ENCODE measurements at regions not wholly inside any gene's neighbourhood (a gene's known extent, or its start where the extent isn't known, plus 50 kb on each side); places are given as distances from the start of the nearest gene placed in this dataset.
"Not testable (repeated sequence)": the region's sequence is repeated elsewhere in the genome, so short reads cannot be mapped to it uniquely, and the experiment has no call there.

- in situ Hi-C loops (cut with MboI; ENCODE audit: low sequenced_read_pairs in 4 of 4) (no loop called here), intact Hi-C loops (cut with DNase I; ENCODE audit: low total_unique reads) (no loop called here)
- TF ChIP-seq POLR2A (IDR thresholded peaks at IDR 0.05), result no peak
- TF ChIP-seq, protein P1, sequence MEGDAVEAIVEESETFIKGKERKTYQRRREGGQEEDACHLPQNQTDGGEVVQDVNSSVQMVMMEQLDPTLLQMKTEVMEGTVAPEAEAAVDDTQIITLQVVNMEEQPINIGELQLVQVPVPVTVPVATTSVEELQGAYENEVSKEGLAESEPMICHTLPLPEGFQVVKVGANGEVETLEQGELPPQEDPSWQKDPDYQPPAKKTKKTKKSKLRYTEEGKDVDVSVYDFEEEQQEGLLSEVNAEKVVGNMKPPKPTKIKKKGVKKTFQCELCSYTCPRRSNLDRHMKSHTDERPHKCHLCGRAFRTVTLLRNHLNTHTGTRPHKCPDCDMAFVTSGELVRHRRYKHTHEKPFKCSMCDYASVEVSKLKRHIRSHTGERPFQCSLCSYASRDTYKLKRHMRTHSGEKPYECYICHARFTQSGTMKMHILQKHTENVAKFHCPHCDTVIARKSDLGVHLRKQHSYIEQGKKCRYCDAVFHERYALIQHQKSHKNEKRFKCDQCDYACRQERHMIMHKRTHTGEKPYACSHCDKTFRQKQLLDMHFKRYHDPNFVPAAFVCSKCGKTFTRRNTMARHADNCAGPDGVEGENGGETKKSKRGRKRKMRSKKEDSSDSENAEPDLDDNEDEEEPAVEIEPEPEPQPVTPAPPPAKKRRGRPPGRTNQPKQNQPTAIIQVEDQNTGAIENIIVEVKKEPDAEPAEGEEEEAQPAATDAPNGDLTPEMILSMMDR (IDR thresholded peaks at IDR 0.05 in 4 of 5, conservative IDR thresholded peaks at IDR 0.05 in 1 of 5), result no peak
- Histone ChIP-seq H3K36me3 (no peaks in the 10 kb centered on the region), H3K27ac (no peak overlapping the region), H3K4me1 (no peaks in the 10 kb centered on the region), H3K27me3 (no peaks in the 10 kb centered on the region), H3K9me3 (no peaks in the 10 kb centered on the region), H3K4me3 (no peak overlapping the region)
- ATAC-seq, result no peak
- DNase-seq, result no peak
These were observed 576.0 kb downstream of the KCNJ18 start for GRCh38 chr17:22268214-22268911.

GRCh38 chr17:22268912-22269220 is 576.5 kb downstream of the KCNJ18 start:
- Histone ChIP-seq H3K36me3 (no peaks in the 10 kb centered on the region), H3K27ac (no peak overlapping the region), H3K4me3 (no peak overlapping the region), H3K9me3 (no peaks in the 10 kb centered on the region), H3K4me1 (no peaks in the 10 kb centered on the region), H3K27me3 (no peaks in the 10 kb centered on the region)
- TF ChIP-seq, protein P1 (IDR thresholded peaks at IDR 0.05 in 4 of 5, conservative IDR thresholded peaks at IDR 0.05 in 1 of 5), result no peak
- no peak for TF ChIP-seq POLR2A (IDR thresholded peaks at IDR 0.05)
- in situ Hi-C loops (cut with MboI; ENCODE audit: low sequenced_read_pairs in 4 of 4), result no loop called here
- intact Hi-C loops (cut with DNase I; ENCODE audit: low total_unique reads), result no loop called here
- no peak for ATAC-seq
- no peak for DNase-seq

GRCh38 chr17:22270381-22270780 is 578.1 kb downstream of the KCNJ18 start:
- Histone ChIP-seq H3K9me3 (no peaks in the 10 kb centered on the region), H3K4me1 (no peaks in the 10 kb centered on the region), H3K27me3 (no peaks in the 10 kb centered on the region), H3K36me3 (no peaks in the 10 kb centered on the region), H3K4me3 (no peak overlapping the region), H3K27ac (no peak overlapping the region)
- DNase-seq (no peak), ATAC-seq (no peak)
- in situ Hi-C loops (cut with MboI; ENCODE audit: low sequenced_read_pairs in 4 of 4) (no loop called here), intact Hi-C loops (cut with DNase I; ENCODE audit: low total_unique reads) (no loop called here)
- TF ChIP-seq, protein P1 (IDR thresholded peaks at IDR 0.05 in 4 of 5, conservative IDR thresholded peaks at IDR 0.05 in 1 of 5), result no peak
- no peak for TF ChIP-seq POLR2A (IDR thresholded peaks at IDR 0.05)

DNA sequence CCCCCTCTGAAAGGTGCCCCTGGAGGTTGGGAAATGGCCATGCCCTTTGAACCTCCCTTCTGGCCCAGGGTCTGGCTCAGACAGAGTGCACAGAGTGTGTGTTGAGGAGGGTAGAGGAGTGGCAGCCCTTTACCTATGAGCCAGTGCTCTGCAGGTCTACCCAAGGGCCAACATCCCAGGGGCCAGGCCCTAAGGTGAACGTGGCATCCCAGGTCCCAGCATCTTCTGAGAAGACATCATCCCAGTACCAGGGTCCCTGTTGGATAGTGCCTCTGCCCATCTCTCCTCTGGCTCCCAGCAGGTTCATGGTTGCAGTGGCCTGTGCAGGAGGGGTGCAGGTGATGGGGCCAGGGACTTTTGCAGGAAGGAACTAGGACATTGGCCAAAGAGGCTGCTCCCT is 578.5 kb downstream of the KCNJ18 start:
- H3K27ac ChIP-seq; intact Hi-C loops (cut with DNase I; ENCODE audit: low total_unique reads); H3K27me3 ChIP-seq; H3K4me1 ChIP-seq; in situ Hi-C loops (cut with MboI; ENCODE audit: low sequenced_read_pairs in 4 of 4); H3K9me3 ChIP-seq; H3K36me3 ChIP-seq; ATAC-seq; DNase-seq; H3K4me3 ChIP-seq: not testable (repeated sequence)

DNA sequence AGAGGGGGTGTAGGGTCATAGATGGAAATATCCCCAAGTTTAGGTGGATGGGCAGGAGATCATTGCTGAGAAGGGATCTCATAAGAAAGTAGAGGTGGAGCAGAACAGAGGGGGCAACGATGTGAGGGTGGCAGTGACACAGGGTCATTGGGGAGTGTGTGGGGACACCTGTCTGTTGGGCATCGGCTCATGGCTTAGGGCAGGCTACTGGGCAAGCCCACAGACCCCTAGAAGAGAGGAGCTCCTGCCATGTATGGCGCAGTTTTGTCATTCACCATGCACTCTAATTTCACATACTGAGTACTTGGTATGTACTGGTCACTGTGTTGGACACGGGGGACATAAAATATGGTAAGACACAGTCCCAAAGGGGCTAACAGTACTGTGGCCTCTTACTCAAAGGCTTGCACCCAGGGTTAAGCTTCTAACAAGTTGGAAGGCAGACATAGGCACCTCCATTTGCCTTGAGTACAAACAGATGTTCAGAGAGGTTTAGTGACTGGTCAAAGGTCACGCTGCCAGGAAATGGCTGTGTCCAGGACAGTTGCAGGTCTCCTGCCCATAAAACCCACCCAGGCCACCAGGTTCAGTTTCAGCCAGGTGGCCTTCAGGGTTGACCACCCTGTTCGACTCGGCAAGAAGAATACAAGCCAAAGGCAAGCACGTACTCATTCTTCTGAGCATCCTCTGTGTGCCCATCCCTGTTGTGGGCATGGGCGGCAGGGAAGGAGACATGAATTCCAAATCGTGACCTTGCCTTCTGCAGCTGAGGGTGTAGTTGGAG is 580.2 kb downstream of the KCNJ18 start:
- DNase-seq, result no peak
- H3K4me1 ChIP-seq, result no peaks in the 10 kb centered on the region
- in situ Hi-C loops (cut with MboI; ENCODE audit: low sequenced_read_pairs in 4 of 4) (no loop called here), intact Hi-C loops (cut with DNase I; ENCODE audit: low total_unique reads) (no loop called here)
- no peak overlapping the region for H3K27ac ChIP-seq
- no peaks in the 10 kb centered on the region for H3K27me3 ChIP-seq
- no peaks in the 10 kb centered on the region for H3K36me3 ChIP-seq
- H3K9me3 ChIP-seq, result no peaks in the 10 kb centered on the region
- no peak for TF ChIP-seq POLR2A (IDR thresholded peaks at IDR 0.05)
- TF ChIP-seq, protein P1 (IDR thresholded peaks at IDR 0.05 in 4 of 5, conservative IDR thresholded peaks at IDR 0.05 in 1 of 5), result no peak
- no peak overlapping the region for H3K4me3 ChIP-seq
- ATAC-seq, result no peak
